HG03280 (cell line): ENCODE measurements at regions not wholly inside any gene's neighbourhood (a gene's known extent, or its start where the extent isn't known, plus 50 kb on each side); places are given as distances from the start of the nearest gene placed in this dataset.

ENCODE experiments used
- ATAC-seq: cut with Tn5 transposase; IDR thresholded peaks from one replicate; pipeline ENCODE4 v1.9.1; 2021; ENCODE audit warnings: mild to moderate bottlenecking, moderate library complexity; ENCODE audit not compliant: unreplicated experiment

DNA sequence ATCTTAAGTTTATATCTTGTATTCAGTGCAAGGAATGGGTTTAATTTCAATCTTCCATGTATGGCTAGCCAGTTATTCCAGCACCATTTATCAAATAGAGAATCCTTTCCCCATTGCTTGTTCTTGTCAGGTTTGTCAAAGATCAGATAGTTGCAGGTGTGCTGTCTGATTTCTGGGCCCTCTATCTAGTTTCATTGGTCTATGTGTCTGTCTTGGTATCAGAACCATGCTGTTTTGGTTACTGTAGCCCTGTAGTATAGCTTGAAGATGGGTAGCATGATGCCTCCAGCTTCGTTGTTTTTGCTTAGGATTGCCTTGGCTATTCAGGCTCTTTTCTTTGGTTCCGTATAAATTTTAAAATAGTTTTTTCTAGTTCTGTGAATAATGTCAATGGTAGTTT, 200.0 kb downstream of the MANEA start:
- ATAC-seq, result no peak

DNA sequence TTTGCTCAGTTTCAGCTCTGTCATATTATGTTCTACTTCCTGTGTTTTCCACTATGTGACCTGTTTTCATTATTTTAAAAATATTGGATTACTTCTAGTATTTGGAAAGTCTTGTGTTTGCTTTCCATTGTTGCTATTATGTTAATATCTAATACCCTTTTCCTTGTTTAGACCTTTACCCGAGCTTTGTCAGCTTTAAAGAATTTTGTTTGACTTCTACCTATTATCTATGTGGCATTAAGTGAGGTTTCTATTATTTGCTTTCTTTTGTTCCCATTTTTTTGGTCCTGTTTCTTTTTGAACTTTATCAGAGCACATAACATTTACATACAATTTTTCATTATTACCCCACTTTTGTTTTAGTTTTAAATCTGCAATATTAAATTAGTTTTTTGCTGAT, 202.7 kb downstream of the MANEA start:
- ATAC-seq, result no peak

DNA sequence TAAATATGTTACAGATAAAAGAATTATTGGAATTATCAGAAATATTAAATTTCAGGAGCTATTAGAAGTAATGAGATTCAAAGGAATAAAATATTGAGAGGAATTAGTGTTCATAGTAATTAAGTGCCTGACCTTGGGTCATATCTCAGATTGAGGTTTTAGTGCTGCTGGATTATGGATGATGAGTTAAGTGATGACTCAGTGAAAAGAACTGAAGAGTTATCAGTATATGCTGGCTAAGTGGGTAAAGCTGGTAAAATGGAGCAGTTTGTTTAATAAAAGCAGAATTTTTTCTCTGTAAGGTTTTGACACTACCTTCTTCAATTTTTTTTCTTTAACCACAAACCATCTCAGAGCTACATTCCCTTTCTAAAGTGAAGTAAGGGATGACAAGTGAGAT, 206.7 kb downstream of the MANEA start:
- ATAC-seq, result no peak

DNA sequence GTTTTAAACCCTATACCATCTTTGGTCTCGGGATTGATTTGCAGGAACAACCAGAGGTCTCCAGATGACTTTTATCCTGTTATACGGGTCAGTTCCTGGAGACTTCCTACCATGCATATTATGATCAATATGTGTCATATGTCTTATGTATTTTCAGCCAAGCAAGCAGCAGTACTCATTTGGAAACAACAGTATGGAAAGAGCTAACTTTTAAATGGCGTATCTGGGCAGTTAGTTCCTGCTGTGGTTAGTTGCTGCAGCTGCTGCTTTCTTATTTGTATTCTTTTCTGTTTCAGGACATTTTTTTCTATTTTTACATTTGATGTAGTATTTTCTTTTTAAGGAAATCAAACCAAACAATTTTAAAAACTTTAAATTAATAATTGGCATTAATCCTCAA, 207.5 kb downstream of the MANEA start:
- peak; percentile 78 for ATAC-seq

GRCh38 chr6:95785785-95786184, 208.4 kb downstream of the MANEA start:
- peak; percentile 53 for ATAC-seq

DNA sequence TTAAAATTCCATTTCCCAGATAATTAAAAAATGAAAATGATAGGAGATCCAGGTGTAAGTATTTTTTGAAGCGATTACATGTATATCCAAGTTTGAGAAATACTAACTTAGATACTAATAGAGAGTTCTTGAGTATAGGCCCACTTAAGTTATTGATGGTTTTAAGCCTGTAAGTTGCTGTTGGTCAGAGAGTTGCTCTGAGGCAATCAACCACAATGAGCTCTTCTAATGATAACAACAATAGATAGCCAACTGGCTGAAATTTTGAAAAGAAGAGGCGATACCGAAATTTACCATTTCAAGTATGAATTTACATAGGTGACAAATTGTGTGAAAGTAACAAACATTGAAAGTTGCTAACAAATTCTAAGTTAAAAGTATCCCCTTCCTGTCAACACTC, 209.5 kb downstream of the MANEA start:
- ATAC-seq, result no peak

DNA sequence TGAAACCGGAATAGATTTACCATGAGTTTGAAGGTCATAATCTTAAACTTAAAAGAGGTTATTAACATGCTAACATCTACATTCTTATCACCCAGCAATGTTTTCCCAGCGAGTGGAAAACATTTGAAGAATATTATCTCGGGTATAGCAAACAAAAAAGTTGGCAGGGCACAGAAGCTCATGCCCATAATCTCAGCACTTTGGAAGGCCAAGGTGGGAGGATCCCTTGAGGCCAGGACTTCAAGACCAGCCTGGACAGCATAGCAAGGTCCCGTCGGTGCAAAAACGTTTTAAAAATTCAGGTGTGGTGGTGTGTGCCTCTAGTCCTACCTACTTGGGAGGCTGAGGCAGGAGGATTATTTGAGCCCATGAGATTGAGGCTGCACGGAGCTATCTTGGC, 213.5 kb downstream of the MANEA start:
- no peak for ATAC-seq

- no peak for ATAC-seq
Measured at GRCh38 chr6:95794749-95795148, 217.4 kb downstream of the MANEA start.

- ATAC-seq, result no peak
Measured at GRCh38 chr6:95795927-95796326, 218.6 kb downstream of the MANEA start.

GRCh38 chr6:95797054-95797453, 218.7 kb upstream of the FUT9 start:
- ATAC-seq, result no peak

GRCh38 chr6:95802978-95803377, 212.8 kb upstream of the FUT9 start:
- no peak for ATAC-seq

DNA sequence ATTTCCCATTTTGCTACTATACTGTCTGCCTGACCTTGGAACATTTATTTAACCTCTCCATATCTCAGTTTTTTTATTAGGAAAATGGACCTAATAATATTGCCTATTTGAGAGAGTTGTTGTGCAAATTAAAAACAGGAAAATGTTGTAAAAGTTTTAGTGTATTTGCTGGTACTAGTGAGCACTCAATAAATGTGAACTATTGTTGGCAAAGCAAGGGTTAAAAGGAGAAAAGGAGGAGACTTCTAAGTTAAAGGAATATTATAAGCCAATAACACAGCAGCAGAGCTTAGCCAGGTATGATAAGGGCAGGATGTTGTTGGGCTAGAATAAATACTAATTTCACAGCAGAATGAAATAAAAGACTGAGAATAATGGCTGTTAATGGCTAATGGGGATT, 211.9 kb upstream of the FUT9 start:
- ATAC-seq, result no peak

- ATAC-seq, result peak; percentile 76
Measured at GRCh38 chr6:95804847-95805541, 210.8 kb upstream of the FUT9 start.

- no peak for ATAC-seq
Measured at GRCh38 chr6:95805699-95806098, 210.1 kb upstream of the FUT9 start.

DNA sequence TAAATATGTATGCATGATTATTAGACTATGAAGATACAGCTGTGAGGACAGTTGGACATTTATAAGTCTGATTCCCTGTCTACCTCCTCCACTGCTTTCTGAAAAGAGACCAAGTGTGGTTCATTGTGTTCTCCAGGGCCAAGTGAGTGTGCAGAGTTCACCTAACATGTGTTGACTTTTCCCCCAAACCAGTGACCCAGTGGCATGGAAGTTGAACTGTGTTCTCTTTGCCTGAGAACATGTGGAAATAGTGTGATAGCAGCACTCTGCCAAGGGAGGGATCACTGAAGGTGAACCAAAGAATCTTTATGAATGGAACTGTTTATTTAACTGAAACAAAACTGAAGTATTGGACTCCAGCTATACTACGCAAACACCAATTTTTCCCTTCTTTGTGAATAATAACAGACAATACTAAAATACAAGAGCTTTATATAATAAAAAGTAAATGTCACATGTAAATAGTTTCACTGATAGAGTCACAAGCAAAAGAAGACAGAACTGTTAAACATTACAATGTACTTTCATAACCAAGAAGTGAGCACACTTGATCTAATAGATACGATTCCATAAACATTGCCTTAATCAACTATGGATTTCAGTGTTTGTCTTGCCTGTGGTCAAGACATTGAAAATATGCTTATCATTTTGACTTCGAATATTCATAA, 200.3 kb upstream of the FUT9 start:
- no peak for ATAC-seq

DNA sequence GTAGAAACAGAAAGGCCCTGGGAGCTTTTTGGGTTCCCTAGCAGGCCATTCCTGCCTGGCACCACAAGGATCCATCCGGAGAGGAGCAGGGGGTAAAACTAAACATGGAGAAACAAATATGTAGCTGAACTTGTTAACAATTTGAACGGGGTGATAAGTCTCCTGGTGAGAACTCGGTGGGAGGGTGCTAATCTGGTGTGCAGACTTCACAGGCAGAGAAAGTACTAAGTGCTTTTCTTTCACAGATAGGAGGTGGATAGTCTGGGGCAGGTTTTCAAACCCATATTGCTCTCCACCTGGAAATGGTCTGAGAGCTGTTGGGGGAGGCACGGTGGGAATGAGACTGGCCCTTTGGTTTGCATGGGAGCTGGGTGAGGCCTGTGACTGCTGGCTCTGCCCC, 196.3 kb upstream of the FUT9 start:
- no peak for ATAC-seq

GRCh38 chr6:95819939-95820338, 195.8 kb upstream of the FUT9 start:
- no peak for ATAC-seq

DNA sequence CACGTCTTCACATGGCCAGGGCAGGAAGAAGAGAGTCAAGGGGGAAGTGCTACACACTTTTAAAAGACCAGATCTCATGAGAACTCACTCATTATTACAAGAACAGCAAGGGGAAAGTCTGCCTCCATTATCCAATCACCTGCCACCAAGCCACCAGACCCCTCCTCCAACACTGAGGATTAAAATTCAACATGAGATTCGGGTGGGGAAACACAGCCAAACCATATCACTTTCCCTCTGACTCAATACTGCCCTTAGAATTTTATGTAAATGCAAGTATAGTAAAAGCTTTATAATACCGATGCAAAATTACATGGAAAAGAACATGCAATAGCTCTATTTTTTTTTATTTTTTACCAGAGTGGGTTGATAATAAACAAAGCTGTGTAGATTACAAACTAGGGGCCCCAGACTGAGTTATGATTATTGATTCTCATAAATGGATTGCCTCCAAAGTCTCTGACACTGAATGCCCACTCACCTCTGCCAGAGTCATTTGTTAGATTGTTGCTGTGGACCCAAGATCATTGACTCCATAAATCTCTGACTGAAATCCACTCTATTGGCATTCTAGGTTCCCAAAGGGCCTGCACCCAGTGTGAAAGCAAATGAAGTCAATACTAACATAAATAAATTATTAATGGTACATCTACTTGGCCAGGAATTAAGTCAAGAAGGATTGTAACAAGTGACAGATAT, 184.8 kb upstream of the FUT9 start:
- ATAC-seq, result no peak

DNA sequence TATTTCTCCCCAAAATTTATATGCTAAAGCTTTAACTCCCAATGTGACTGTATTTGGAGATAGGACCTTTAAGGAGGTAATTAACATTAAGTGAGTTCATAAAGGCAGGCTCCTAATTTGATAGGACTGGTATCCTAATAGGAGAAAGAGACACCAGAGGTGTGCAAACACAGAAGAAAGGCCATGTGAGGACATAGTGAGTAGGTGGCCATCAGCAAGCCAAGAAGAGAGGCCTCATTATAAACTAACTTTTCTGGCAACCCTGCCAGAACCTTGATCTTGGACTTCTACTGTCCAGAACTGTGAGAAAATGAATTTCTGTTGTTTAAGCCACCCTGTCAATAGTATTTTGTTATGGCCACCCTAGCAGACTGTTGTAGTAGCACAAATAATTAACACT, 177.9 kb upstream of the FUT9 start:
- ATAC-seq, result no peak

- ATAC-seq, result peak; percentile 45
Measured at GRCh38 chr6:95841560-95841959, 174.2 kb upstream of the FUT9 start.

DNA sequence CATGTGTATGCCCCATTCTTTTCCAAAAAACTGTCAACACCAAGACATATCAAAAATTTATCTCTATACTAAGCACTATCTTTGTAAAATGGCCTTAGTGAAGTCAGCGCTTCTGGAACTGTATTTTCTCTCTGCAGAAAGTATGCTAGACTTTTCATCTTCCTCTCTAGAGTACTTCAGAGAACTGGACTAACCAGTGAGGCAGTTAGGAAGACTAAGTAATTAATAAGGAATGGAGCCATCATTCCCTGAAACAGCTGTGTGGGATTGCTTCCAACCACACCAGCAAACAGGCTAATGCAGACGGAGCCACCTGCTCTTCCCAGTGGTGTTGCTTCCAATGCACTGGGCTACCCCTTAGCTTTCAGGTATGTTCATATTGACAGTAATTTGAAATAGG, 169.1 kb upstream of the FUT9 start:
- no peak for ATAC-seq

- ATAC-seq, result no peak
Measured at GRCh38 chr6:95847061-95847460, 168.7 kb upstream of the FUT9 start.
